ENCODE measurements at regions not wholly inside any gene's neighbourhood (a gene's known extent, or its start where the extent isn't known, plus 50 kb on each side); places are given as distances from the start of the nearest gene placed in this dataset.

- H3K36me3 Mint-ChIP-seq (ENCODE audit: low read depth) = no peaks in the 10 kb centered on the region
- ATAC-seq (no peak), DNase-seq (no peak)
- H3K9me3 Mint-ChIP-seq = peaks cover 12% of the 10 kb centered on the region
- H3K27ac Mint-ChIP-seq = no peak overlapping the region
- H3K27me3 Mint-ChIP-seq = no peaks in the 10 kb centered on the region
- no peak overlapping the region for H3K4me3 Mint-ChIP-seq
- H3K4me1 Mint-ChIP-seq (ENCODE audit: low read depth) = no peaks in the 10 kb centered on the region
- TF ChIP-seq, protein P1, sequence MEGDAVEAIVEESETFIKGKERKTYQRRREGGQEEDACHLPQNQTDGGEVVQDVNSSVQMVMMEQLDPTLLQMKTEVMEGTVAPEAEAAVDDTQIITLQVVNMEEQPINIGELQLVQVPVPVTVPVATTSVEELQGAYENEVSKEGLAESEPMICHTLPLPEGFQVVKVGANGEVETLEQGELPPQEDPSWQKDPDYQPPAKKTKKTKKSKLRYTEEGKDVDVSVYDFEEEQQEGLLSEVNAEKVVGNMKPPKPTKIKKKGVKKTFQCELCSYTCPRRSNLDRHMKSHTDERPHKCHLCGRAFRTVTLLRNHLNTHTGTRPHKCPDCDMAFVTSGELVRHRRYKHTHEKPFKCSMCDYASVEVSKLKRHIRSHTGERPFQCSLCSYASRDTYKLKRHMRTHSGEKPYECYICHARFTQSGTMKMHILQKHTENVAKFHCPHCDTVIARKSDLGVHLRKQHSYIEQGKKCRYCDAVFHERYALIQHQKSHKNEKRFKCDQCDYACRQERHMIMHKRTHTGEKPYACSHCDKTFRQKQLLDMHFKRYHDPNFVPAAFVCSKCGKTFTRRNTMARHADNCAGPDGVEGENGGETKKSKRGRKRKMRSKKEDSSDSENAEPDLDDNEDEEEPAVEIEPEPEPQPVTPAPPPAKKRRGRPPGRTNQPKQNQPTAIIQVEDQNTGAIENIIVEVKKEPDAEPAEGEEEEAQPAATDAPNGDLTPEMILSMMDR (IDR thresholded peaks at IDR 0.05) = no peak
- intact Hi-C loops (cut with micrococcal nuclease) = no loop called here
- ChIA-PET CTCF (no interaction called here), POLR2A (no interaction called here)
Measured at GRCh38 chr9:29806937-29807618, 2233.8 kb upstream of the C9orf72 start.

GRCh38 chr9:29816954-29817703 is 2243.8 kb upstream of the C9orf72 start:
- Mint-ChIP-seq H3K27ac (no peak overlapping the region), H3K4me3 (no peak overlapping the region), H3K36me3 (ENCODE audit: low read depth) (no peaks in the 10 kb centered on the region), H3K27me3 (no peaks in the 10 kb centered on the region), H3K9me3 (peaks cover 17% of the 10 kb centered on the region), H3K4me1 (ENCODE audit: low read depth) (no peaks in the 10 kb centered on the region)
- ATAC-seq (no peak), DNase-seq (no peak)
- intact Hi-C loops (cut with micrococcal nuclease) = no loop called here
- POLR2A ChIA-PET = interaction anchor here (0.6 kb wide), 1 partner anchor 69 kb away, joined by 3 read pairs; no protein-coding TSS in a partner anchor
- CTCF ChIA-PET = no interaction called here
- TF ChIP-seq, protein P1 (IDR thresholded peaks at IDR 0.05) = no peak

- Mint-ChIP-seq H3K9me3 (peaks cover 29% of the 10 kb centered on the region), H3K36me3 (ENCODE audit: low read depth) (no peaks in the 10 kb centered on the region), H3K4me3 (no peak overlapping the region), H3K27ac (no peak overlapping the region), H3K4me1 (ENCODE audit: low read depth) (no peaks in the 10 kb centered on the region), H3K27me3 (no peaks in the 10 kb centered on the region)
- DNase-seq (no peak), ATAC-seq (no peak)
- ChIA-PET CTCF (no interaction called here), POLR2A (no interaction called here)
- TF ChIP-seq, protein P1 (IDR thresholded peaks at IDR 0.05) = no peak
- intact Hi-C loops (cut with micrococcal nuclease) = no loop called here
Measured at GRCh38 chr9:29822458-29822857, 2249.2 kb upstream of the C9orf72 start.

DNA sequence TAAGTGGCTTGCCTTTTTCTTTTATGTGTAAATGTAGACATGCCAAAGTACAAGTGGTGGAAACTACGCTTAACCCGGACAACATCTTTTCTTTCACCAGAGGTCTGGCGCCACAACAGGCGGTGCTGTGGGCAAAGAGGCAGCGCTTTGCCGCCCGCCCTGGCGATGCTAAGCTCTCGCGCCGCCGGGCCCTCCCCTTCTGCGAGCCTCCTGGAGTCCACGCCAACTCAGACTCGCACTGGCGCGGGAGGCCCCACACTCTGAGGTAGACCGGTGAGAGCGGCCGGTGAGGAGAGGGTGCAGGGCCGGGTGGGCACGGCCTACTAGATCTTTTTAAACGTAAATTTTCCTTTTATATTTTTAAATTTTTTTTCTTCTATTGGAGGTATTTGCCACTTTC is 2253.1 kb upstream of the C9orf72 start:
- intact Hi-C loops (cut with micrococcal nuclease) = no loop called here
- no peak overlapping the region for H3K27ac Mint-ChIP-seq
- no peak overlapping the region for H3K4me3 Mint-ChIP-seq
- DNase-seq = no peak
- no peaks in the 10 kb centered on the region for H3K27me3 Mint-ChIP-seq
- H3K36me3 Mint-ChIP-seq (ENCODE audit: low read depth) = no peaks in the 10 kb centered on the region
- no peak for ATAC-seq
- H3K4me1 Mint-ChIP-seq (ENCODE audit: low read depth) = no peaks in the 10 kb centered on the region
- TF ChIP-seq, protein P1 (IDR thresholded peaks at IDR 0.05) = no peak
- ChIA-PET POLR2A (no interaction called here), CTCF (no interaction called here)
- H3K9me3 Mint-ChIP-seq = peaks cover 13% of the 10 kb centered on the region

- no peak for ATAC-seq
- DNase-seq = no peak
- intact Hi-C loops (cut with micrococcal nuclease) = no loop called here
- H3K36me3 Mint-ChIP-seq (ENCODE audit: low read depth) = no peaks in the 10 kb centered on the region
- no peak overlapping the region for H3K4me3 Mint-ChIP-seq
- H3K9me3 Mint-ChIP-seq = peaks cover 4% of the 10 kb centered on the region
- TF ChIP-seq, protein P1 (IDR thresholded peaks at IDR 0.05) = no peak
- H3K27me3 Mint-ChIP-seq = no peaks in the 10 kb centered on the region
- no peaks in the 10 kb centered on the region for H3K4me1 Mint-ChIP-seq (ENCODE audit: low read depth)
- H3K27ac Mint-ChIP-seq = no peak overlapping the region
- CTCF ChIA-PET = no interaction called here
- POLR2A ChIA-PET = no interaction called here
Measured at GRCh38 chr9:29830821-29831220, 2257.5 kb upstream of the C9orf72 start.
